ENCODE measurements at regions not wholly inside any gene's neighbourhood (a gene's known extent, or its start where the extent isn't known, plus 50 kb on each side); places are given as distances from the start of the nearest gene placed in this dataset.

DNA sequence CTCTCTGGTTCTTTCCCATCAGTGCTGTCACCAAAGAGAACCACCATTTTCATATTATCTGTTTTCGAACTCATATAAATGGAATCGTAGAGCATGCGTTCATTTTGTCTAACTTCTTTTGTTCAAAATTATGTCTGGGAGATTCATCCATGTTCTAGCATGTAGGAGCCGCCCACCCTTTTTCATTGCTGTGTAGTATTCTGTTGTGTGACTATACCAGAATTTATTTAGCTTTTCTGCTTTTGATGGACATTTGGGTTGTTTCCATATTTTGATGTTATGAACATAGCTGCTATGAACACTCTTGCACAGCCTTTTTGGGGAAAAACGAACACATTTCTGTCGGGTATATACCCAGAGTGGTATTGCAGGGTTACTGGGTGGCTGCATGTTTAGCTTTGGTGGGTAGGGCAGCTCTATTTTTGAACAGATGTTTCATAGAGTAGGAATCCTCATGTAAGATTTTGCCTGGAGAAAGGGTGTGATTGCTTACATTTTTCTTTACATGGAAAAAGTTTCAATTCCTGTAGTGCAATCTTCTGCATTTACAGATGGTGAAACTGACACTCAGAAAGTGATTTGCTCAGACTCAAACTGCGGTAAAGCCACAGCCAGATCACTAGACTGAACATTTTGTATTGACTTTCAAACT lies 100.2 kb upstream of the IL12B start:
- TF ChIP-seq, protein P1, sequence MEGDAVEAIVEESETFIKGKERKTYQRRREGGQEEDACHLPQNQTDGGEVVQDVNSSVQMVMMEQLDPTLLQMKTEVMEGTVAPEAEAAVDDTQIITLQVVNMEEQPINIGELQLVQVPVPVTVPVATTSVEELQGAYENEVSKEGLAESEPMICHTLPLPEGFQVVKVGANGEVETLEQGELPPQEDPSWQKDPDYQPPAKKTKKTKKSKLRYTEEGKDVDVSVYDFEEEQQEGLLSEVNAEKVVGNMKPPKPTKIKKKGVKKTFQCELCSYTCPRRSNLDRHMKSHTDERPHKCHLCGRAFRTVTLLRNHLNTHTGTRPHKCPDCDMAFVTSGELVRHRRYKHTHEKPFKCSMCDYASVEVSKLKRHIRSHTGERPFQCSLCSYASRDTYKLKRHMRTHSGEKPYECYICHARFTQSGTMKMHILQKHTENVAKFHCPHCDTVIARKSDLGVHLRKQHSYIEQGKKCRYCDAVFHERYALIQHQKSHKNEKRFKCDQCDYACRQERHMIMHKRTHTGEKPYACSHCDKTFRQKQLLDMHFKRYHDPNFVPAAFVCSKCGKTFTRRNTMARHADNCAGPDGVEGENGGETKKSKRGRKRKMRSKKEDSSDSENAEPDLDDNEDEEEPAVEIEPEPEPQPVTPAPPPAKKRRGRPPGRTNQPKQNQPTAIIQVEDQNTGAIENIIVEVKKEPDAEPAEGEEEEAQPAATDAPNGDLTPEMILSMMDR (IDR thresholded peaks at IDR 0.05; ENCODE audit: insufficient read depth, low read depth, low read length, missing control alignments) = no peak
- no peak overlapping the region for H3K4me3 ChIP-seq (ENCODE audit: low read length)

DNA sequence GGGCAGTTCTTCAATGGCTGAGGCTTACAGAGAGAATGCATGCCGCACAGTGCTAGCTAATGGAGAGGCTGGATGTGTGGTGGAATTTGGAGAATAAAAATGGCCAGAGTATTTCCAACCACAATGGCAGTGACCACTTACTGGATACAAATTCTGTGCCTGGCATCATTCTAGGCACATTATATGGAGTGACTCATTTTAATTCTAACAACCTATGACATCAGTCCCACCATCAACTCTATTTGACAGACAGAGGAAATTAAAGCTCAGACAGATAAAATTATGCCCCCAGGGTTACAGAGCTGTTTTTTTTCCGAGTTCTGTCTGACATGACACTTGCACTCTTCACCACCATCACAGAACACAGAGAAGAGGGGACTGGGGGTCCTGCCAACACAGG lies 105.6 kb upstream of the IL12B start:
- TF ChIP-seq, protein P1 (IDR thresholded peaks at IDR 0.05; ENCODE audit: insufficient read depth, low read depth, low read length, missing control alignments) = no peak

More for the DNA sequence above, 100.2 kb upstream of the IL12B start:
- no peak for DNase-seq (ENCODE audit: low read depth)

DNA sequence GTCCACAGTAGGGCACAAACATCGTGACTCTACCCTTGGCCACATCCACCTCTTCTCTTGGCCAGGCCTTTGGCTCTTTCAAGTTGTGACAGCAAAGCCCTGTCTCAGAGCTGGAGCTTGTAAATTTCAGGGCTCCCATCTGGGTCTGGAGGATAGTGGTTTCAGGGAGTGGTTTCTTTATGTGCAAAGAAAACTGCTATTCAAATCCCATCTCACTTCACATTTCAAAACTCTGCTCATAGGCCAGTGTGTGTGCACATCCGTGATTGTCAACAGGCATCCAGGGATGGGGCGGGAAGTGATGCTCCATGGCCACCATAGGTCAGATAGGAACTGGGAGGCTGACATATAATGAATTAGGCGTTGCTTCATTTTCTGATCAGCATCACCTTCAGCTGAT lies 107.8 kb upstream of the IL12B start:
- TF ChIP-seq, protein P1 (IDR thresholded peaks at IDR 0.05; ENCODE audit: insufficient read depth, low read depth, low read length, missing control alignments) = no peak
- H3K4me3 ChIP-seq (ENCODE audit: low read length) = no peak overlapping the region
- DNase-seq (ENCODE audit: low read depth) = no peak

More for the DNA sequence above, 105.6 kb upstream of the IL12B start:
- no peak overlapping the region for H3K4me3 ChIP-seq (ENCODE audit: low read length)
- DNase-seq (ENCODE audit: low read depth) = no peak

DNA sequence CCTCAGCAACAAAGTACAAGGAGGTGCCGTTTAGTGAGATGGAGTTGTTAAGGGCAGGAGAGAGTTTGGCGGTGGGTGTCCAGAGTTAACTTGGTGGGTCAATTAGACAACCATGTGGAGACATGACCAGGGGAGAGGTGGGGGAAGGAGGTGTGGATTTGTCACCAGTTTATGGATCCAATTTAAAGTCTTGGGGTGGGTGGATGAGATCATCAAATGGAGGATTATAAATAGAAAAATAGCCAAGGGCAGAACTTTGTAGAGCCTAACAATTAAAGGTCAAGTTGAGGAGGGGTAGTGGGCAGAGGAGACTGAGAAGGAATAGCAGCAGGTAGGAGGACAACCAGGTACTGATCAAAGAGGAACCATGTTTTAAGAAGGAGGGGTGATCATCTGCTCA lies 108.7 kb upstream of the IL12B start:
- DNase-seq (ENCODE audit: low read depth) = no peak
- no peak overlapping the region for H3K4me3 ChIP-seq (ENCODE audit: low read length)
- TF ChIP-seq, protein P1 (IDR thresholded peaks at IDR 0.05; ENCODE audit: insufficient read depth, low read depth, low read length, missing control alignments) = no peak

DNA sequence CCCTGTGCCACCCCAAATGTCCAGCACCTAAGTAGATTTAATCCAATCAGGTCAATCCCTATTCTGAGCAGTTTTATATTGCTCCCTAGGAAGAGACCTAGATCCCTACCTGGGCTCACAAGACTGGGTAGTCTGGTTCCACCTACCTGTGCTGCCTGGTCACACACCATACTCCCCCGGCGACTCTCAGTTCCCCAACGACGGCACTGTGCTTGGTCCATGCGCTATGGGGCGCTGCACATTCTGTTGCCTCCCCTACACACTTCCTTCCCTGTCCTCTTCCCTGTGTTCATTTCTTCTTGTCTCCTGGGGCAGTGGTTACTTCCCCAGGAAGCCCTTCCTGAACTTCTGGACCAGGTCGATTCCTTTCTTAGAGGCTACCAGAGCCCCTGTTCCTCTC lies 109.9 kb upstream of the IL12B start:
- no peak for DNase-seq (ENCODE audit: low read depth)
- no peak overlapping the region for H3K4me3 ChIP-seq (ENCODE audit: low read length)
- TF ChIP-seq, protein P1 (IDR thresholded peaks at IDR 0.05; ENCODE audit: insufficient read depth, low read depth, low read length, missing control alignments) = no peak

DNA sequence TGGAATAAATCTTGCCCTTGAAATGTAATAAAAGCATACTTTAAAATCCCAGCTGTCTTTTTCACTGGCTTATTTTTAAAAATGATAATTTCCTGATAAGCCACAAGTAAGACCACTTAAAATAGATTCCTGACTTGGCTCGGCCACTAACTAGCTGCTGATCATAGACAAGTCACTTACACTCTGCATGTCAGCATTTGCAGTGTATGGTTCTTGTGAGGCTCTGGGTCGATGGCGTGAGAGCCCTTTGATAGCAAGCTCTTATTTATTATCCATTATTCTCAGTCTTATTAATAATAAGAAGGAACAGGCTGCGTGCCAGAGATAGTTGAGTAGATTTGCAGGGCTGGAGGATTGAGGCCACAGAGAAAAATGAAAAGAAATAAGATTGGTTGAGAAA lies 110.7 kb upstream of the IL12B start:
- H3K4me3 ChIP-seq (ENCODE audit: low read length) = no peak overlapping the region
- no peak for DNase-seq (ENCODE audit: low read depth)
- TF ChIP-seq, protein P1 (IDR thresholded peaks at IDR 0.05; ENCODE audit: insufficient read depth, low read depth, low read length, missing control alignments) = no peak

DNA sequence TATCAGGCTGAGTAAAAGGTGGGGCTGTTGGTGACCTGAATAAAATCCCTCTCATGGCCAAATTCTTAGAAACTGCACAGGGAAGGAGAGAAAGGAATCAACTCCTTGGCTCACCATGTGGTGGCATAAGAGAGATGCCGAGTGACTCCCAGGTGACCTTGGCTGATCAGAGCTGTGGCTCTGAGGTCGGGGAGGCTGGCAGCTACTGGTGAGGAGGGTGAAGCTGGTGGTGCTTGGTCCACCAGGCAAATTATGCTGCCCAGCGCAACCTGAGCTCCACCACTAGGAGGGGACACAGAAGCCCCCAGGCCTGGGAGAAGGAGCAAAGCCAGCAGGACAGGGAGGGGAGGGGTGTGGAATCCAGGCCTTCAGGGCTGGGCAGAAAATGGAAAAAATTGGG lies 111.2 kb upstream of the IL12B start:
- TF ChIP-seq, protein P1 (IDR thresholded peaks at IDR 0.05; ENCODE audit: insufficient read depth, low read depth, low read length, missing control alignments) = peak; percentile 33
- DNase-seq (ENCODE audit: low read depth) = peak; percentile 13
- H3K4me3 ChIP-seq (ENCODE audit: low read length) = no peak overlapping the region
